ENCODE measurements at regions not wholly inside any gene's neighbourhood (a gene's known extent, or its start where the extent isn't known, plus 50 kb on each side); places are given as distances from the start of the nearest gene placed in this dataset.
"Not testable (repeated sequence)": the region's sequence is repeated elsewhere in the genome, so short reads cannot be mapped to it uniquely, and the experiment has no call there.

- no peak for DNase-seq
These were observed 112.9 kb upstream of the TMEM45B start for GRCh38 chr11:129702410-129703398.

DNA sequence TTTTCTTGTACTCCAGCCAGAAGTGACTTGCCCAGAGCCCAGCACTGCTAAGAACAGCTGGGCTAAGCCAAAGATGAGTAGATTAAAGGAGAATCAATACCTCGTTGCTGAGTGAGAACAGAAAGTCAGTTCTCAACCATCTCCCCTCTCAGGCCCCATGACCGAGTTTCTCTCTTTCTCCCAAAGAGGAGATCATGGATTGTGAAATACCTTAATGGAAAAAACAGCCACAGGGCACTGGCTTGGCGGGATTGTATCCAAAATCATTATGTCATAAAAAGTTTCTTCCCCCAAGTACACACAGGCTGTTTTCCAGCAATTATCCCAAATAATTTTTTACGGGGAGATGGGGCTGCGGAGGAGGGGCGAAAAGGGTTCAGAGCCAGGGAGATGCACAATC lies 111.8 kb upstream of the TMEM45B start:
- DNase-seq = no peak

GRCh38 chr11:129704831-129705230 lies 110.8 kb upstream of the TMEM45B start:
- no peak for DNase-seq

DNA sequence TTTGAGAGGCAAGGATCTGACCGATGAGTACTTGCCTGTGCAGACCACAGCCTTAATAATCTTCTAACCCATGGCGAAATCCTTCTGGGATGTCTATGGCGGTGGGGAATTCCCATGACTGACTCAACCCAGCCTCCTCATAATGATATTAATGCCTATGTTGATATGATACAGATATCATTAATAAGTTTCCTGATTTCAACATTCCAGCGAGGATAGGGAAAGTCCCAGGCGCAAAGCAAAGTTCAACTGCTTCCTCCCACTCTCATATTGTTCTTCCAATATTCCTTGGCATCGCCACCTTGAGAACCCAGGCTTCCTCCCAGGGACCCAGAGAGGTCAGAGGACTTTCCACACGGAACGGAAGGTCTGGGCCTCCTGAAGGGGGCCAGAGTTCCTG lies 110.3 kb upstream of the TMEM45B start:
- no peak for DNase-seq

DNA sequence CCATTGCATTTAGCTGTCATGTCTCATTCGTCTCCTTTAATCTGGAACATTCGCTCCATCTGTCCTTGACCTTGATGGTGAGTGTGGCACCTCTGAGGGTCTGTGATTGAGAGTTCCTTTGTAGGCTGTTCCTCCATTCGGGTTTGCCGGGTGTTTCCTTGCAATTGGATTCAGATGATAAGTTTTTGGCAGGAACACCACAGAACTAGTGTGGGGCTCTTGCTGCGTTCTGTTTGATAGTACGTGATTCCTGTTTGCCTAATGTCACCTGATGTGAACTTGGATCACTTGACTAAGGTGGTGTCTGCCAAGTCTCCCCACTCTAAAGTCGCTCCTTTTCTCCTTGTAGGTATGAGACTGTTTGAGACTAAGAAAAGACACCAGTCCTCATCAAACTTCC lies 109.7 kb upstream of the TMEM45B start:
- no peak for DNase-seq

- no peak for DNase-seq
These were observed 105.7 kb upstream of the TMEM45B start for GRCh38 chr11:129709801-129710398.

- DNase-seq = no peak
These were observed 105.2 kb upstream of the TMEM45B start for GRCh38 chr11:129710423-129710822.

- no peak for DNase-seq
These were observed 103.9 kb upstream of the TMEM45B start for GRCh38 chr11:129711760-129712159.

DNA sequence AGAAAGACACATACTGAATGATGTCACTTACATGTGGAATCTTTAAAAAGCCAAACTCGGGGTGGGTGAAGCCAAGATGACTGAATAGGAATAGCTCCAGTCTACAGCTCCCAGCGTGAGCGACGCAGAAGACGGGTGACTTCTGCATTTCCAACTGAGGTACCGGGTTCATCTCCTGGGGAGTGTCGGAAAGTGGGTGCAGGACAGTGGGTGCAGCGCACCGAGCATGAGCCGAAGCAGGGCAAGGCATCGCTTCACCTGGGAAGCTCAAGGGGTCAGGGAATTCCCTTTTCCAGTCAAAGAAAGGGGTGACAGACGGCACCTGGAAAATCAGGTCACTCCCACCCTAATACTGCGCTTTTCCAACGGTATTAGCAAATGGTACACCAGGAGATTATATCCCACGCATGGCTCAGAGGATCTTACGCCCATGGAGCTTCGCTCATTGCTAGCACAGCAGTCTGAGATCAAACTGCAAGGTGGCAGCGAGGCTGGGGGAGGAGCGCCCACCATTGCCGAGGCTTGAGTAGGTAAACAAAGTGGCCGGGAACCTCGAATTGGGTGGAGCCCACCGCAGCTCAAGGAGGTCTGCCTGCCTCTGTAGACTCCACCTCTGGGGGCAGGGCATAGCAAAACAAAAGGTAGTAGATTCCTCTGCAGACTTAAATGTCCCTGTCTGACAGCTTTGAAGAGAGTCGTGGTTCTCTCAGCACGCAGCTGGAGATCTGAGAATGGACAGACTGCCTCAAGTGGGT lies 103.0 kb upstream of the TMEM45B start:
- not testable (repeated sequence) for DNase-seq

- DNase-seq = no peak
These were observed 96.6 kb upstream of the TMEM45B start for GRCh38 chr11:129719037-129719436.

DNA sequence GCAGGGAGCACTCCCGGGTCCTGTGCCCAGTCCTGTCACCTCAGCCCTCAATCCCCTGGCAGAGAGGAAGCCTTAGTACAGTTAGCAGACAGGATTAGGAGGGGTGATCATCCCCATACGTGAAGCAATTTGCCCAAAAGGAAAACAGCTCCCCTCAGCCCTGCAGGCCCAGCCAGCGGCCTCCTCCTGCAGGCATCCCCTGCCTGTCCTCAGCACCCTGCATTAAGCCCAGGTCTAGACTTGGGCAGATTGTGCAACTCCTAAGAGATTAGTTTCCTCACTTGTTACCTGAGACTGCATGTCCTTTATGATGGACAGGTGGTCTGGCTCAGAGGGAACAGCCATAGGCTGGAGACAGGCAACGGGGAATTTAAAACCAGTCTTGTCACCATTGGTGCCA lies 95.5 kb upstream of the TMEM45B start:
- no peak for DNase-seq

DNA sequence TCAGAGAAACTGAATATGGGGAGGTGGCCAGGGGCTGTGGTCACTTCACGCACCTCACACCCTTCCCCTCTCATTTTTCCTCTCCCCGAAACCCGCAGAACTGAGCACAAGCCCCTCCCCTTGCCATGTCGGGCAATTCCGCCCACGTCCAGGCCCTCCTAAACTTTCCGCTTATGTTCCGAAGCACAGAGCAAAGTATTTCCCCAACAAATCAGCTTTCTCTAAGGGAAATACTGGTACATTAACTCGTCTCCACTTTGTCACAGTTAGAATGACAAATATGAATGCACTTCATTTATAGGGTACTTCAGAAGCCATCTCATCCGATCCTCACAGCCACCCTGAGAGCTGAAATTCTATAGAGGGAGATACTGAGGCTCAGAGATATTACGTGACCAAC lies 94.7 kb upstream of the TMEM45B start:
- DNase-seq = no peak

DNA sequence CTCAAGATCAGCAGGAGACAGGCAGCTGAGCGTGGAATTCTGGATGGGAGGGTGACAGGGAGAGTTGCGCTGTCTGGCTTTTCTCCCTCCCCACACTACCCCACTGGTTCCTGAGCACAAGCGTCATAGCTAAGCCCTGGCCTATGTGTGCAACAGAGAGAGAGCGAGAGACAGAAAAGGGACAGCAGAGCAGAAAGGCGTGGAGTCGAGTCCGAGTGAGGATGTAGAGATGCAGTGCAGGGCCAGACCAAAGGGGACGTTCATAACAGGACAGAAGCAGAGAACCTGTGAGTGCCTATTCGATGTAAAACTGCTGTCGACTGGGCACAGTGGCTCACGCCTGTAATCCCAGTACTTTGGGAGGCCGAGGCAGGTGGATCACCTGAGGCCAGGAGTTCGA lies 94.0 kb upstream of the TMEM45B start:
- no peak for DNase-seq

DNA sequence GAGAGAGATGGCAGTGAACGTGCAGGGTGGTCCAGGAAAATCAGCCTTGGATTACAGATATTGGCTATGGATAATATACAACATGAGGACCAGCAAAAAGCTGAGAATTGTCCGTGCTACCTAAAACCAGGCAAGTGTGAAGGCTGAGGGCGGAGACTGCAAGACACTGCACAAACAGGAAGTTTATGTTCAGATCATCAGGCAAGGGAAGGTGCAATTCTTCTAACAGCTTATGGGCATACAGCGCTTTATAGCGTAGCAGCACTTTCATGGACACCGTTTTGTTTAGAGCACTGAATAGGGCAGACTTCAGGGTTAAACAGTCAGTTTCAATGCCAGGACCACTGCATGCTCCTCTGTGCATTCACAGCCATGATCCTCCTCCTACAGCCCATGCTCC lies 93.1 kb upstream of the TMEM45B start:
- no peak for DNase-seq

DNA sequence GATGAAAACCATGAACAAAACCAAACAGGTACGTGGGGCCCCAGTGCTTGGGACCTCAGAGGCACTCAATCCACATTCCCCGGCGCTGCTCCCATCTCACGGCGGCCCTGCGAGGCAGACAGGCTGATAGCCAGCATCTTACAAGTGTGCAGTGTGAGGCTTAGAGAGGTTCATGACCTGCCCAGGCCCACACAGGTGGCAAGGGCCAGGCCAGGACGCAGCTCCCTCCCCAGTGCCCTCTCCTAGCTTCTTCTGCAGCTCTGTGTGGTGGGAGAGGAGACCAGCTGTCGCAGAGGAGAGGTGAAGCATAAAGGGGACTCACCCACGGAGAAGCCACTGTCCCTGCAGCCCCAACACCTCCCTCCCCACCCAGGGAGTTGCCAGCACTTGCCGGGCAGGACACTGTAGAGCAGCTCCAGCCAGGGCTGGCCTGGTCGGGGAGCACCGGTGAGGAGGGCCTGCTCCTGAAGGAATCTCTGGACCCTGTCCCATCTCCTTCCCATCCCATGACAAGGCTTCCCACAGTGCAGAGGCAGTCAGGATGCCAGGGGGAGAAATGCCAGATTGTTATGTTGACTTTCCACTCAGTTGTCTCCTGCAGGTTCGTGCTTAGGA lies 92.4 kb upstream of the TMEM45B start:
- no peak for DNase-seq

GRCh38 chr11:129723761-129724162 lies 91.9 kb upstream of the TMEM45B start:
- no peak for DNase-seq

- DNase-seq = no peak
These were observed 90.8 kb upstream of the TMEM45B start for GRCh38 chr11:129724866-129725265.

- no peak for DNase-seq
These were observed 89.5 kb upstream of the TMEM45B start for GRCh38 chr11:129726179-129726578.

DNA sequence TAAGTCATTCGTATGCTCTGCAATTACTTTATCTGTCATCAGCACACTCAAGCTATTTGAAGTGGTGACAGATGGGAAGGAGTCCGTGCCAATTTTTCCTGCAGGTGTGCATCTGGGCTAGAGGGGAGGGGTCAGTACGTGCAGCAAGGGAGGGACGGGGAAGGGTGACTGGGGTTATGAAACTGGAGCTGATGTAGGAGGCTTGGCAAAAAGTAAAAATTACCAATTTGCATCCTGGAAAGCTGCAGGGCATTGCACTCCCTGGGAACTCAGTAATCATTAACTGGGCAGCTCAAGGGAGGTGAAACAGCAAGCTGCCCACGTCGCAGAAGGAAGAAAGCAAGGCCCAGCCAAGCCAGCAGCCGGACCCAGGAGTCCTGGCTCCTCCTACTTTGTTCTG lies 87.1 kb upstream of the TMEM45B start:
- no peak for DNase-seq

DNA sequence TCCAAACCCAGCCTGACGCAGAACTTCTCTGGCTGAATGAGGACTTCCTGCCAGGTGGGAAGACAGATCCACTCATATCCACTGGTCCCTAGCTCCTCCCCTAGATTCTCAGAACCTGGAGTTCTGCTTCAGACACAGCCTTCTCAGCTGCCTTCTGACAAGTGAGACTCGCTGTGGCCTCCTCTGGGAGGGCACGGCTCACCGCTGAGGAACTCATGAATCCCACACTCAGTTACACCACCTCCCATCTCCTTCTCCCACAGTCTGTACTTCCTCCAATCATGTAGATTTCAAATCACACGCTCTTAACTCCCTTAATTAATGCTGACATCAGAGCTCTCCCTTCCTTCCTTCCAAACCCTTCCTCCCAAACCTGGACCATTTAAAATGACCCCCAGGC lies 86.4 kb upstream of the TMEM45B start:
- DNase-seq = no peak

DNA sequence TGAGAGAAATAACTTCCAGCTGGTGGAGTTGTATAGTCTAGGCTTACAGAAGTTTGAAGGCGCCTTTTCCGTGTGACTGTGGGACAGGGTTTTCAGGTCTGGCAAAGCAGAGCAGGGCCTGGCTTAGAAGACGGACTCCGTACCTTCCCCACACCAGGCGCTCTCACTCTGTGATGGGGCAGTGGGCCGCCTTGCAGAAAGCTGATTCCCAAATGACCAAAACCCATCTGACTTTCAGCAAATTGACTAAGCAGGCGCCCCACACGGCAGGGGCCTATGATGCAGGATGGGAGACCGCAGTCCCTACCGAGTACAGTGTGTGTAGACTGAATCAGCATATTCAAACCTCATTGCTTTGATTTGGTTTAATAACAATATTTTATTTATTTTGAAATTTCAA lies 85.8 kb upstream of the TMEM45B start:
- DNase-seq = no peak

DNA sequence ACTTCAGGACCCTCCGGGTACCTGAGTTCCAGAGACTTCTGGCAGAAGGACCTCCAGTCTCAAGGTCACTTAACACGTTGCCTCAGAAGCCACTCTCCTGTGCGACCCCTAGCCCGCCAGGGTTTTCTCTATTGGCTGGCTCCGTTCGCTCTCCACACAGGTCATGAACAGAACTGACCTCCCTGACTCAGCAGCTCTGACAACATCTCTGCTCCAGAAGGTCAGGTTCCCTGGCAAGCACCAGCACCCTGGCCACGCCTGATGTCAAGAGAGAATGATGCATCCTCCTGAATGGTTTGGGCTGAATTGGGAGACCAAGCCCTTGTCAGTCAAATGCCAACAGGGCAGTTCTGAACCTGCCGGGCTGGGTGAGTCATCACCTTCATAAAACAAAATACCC lies 84.3 kb upstream of the TMEM45B start:
- no peak for DNase-seq

DNA sequence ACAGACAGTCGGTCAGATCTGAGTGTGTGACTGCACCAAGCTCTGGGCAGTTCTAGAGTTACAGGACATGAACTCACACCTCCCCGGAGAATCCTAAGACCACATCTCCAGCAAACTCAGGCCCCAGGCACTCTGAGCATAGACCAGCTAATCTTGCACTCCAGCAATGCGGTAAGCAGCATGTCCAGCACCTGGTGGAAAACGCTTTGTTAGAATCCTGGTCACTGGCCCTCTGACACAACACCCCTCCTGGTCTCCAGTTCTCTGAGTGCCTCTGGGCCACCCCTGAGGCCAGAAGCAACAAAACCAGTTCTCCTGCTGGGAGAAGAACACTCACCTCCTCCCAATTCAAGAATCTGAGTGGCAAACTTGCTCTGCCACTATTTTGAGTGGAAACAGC lies 82.7 kb upstream of the TMEM45B start:
- DNase-seq = no peak

Data from activated CD4-positive, alpha-beta T cell treated with anti-CD3 and anti-CD28 coated beads, Interleukin-2, amount 50 U/mL, for 48 hours (primary cell).